Skin epidermis (tissue), 12 donors: ENCODE measurements at regions not wholly inside any gene's neighbourhood (a gene's known extent, or its start where the extent isn't known, plus 50 kb on each side); places are given as distances from the start of the nearest gene placed in this dataset.

Experiments
- H3K27ac ChIP-seq, 21 experiments: fragments of 200-600 bp; sonication (generic) in 11 of 21; one replicate each; pipeline ENCODE4 v1.5.0; 2020; ENCODE audit warnings: mild to moderate bottlenecking in 3 of 21, inconsistent platforms in 2 of 21, moderate library complexity in 2 of 21
- H3K4me3 ChIP-seq, 7 experiments: fragments of 200-600 bp; sonication (generic) in 2 of 7; one replicate each; pipeline ENCODE4 v1.5.0; 2020; ENCODE audit warnings: inconsistent platforms in 2 of 7, mild to moderate bottlenecking in 2 of 7, moderate library complexity in 1 of 7

DNA sequence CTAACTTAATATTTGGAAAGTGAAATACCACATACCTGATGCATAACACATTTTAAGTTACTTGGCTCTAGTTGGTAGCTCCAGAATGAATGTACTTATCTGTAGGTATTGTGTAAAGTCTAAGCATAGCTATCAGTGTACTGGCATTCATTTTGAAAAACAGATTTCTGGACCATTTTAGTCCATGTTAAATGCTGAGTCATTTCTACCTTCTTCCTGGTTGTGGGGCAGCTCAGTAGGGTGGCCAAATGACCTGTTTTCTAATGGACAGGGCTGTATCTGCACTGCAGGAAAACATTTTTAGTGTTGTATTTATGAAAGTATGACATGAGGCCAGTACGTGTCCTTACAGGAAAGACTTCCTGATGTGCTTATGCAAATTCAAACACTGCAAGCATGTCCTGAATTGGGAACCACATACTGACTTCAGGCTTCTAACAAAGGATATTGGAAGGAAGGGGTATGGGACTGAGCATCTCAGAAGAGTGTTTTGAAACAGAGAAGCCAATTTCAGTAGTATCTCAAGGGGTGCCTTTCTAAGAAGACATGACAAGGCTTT, 300.3 kb upstream of the B3GALT2 start:
- no peak overlapping the region for H3K4me3 ChIP-seq
- H3K27ac ChIP-seq = peak overlapping the region in 2 of 21 experiments; percentile 6 to 19

DNA sequence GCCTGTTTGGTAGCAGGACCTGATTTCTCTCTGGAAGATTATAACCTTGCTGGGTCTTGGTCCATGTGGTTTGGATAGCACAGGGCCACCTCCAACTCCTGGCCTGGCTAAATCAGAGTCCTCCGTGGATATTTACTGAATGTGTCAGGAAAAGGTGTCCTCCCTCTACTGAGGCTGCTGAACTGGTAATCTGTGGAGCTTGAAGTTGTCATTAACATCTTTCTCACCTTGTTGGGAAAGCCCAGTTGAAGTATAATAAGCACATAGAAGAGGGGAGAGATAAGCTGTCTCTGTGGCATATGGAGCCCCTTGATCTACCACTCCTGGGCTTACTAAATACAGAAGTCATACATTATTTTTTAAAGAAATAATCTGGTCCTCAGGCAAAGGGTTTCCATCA, 294.3 kb upstream of the B3GALT2 start:
- H3K4me3 ChIP-seq = no peak overlapping the region
- peak overlapping the region in 3 of 21 experiments; percentile 4 to 69 (median 54) for H3K27ac ChIP-seq

DNA sequence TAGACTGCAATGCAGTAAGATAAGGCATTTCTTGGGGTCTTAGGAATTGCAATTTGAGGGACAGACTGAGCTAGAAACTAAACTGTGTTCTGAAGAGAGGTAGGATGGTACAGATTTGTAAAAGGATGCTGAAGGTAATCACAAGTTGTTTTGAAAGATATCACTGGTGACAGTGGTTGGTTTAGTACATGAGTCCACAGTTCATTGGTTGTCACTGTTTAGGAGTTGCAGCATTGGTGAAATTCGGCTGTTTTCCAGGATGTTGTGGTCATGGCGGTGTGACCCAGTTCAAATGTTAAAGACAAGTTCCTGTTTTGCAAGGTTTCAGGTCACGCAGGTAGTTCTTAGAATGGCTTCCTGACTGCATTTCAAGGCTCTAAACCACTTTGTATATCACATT, 292.8 kb upstream of the B3GALT2 start:
- H3K27ac ChIP-seq = peak overlapping the region in 6 of 21 experiments; percentile 11 to 74 (median 52)
- no peak overlapping the region for H3K4me3 ChIP-seq

DNA sequence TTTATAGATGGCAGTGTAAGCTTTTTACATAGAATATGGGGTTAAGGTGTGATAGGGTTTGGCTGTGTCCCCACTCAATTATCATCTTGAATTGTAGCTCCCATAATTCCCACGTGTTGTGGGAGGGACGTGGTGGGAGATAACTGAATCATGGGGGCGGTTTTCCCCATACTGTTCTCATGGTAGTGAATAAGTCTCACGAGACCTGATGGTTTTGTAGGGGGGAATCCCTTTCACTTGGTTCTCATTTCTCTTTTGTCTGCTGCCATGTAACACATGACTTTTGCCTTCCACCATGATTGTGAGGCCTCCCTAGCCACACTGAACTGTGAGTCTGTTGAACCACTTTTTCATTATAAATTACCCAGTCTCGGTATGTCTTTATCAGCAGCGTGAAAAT, 290.3 kb upstream of the B3GALT2 start:
- Histone ChIP-seq H3K4me3 (no peak overlapping the region), H3K27ac (peak overlapping the region in 1 of 21 experiments; percentile 69)

DNA sequence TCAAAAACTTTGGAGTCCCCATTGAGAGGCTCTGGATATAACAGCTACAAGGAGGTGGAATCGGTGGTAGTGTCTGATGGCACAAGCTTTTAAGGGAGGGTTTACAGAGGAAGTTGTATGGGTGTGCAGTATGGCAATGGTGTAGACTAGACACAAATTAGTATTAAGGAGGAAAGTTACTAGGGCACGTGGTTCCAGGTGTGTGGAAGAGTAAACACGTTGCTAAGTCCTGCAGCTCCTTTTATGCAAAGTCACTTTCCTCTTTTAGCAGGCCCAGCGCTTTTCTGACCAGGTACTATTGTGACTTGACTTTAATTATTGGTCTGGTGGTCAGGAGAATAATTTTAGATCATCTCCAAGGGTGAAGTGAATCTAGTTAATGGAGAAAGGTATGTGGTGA, 287.5 kb upstream of the B3GALT2 start:
- H3K27ac ChIP-seq = no peak overlapping the region
- no peak overlapping the region for H3K4me3 ChIP-seq

DNA sequence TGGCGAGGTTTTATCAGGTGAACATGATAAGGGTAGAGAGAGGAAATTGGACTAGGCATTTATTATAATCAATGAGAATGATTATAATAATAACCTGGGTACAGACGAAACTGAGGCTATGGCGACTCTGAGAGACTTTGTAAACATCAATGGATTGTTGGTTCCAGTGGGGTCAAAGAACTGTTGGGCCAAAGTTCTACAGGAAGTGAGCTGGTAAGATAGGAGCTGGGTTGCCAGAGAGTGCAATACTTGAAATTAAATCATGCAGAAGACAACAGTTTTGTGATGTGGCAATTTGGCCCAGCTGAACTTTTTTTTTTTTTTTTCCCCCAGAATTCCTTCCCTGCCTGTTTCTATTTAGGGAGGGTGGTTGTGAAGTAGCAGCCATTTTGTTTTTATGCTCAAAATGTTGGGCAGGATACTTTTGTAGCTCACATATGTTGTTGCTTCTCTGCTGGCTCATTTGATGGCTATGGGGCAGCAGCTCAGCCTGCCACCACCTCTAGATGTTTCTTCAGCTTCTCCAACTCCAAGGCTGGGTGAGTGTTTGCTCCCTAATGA, 286.5 kb upstream of the B3GALT2 start:
- Histone ChIP-seq H3K27ac (no peak overlapping the region), H3K4me3 (no peak overlapping the region)

DNA sequence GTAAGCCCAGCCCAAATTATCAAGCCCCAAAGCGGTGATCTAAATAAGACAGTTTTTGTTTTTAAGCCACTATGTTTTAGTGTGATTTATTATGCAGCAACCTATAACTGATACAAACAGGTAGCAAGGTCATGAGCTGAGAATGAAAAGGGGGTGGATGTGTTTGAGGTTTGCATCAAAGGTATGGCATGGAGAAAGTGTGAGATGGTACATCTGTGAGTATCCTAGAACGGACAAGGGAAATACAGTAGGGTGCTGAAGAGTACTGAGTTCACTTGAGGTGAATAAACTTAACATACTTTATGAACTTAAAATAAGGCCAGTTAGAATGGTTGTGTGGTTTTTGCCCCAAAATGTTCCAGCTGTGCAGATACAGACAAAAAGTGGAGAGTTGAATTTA, 286.0 kb upstream of the B3GALT2 start:
- H3K27ac ChIP-seq = no peak overlapping the region

DNA sequence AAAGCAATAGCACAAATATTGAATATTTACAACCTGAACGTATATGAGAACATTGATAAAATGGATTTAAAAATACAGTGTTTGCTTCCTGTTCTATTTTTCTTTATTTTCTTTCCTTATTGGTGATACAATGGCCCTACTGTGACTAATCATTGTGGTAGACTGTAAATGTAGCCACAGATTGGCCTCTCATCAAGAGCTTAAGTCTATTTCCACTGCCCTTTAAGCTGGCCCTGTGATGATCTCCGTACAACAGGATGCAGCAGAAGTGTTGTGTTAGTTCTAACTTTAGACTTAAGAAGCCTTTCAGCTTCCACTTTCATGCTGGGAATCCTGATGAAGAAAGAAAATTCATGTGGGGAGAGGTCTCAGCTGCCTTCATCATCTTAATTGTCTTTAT, 285.6 kb upstream of the B3GALT2 start:
- Histone ChIP-seq H3K4me3 (no peak overlapping the region), H3K27ac (no peak overlapping the region)

More for the DNA sequence above, 286.0 kb upstream of the B3GALT2 start:
- no peak overlapping the region for H3K4me3 ChIP-seq

DNA sequence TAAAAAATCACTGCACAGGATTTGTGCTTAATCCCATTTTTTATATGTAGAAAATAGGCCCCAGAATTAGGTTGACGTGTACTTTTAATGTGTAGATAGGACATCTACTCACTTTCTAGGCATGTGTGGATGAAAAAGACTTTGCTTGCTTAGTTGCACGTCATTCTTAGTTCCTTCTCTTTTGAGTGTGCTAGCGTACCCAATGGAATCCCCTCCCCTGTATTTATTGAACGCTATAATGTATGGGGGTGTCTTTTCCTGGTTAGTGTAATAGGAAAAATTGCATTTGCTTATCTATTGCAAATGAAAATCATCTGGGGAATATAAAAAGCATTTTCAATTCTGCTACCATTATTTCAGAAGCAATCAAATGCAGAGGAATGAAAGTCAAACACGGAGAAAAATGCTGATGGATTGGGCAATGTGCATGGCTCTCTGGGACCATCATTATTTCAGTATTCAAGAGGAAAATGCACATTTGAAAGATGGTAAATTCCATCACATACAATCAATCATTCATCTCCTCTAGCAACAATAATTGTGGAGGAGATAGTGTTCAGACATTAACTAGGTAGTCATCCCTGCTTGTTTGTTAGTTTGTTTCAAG, 277.0 kb upstream of the B3GALT2 start:
- Histone ChIP-seq H3K4me3 (no peak overlapping the region), H3K27ac (peak overlapping the region in 4 of 21 experiments; percentile 3 to 80 (median 56))

DNA sequence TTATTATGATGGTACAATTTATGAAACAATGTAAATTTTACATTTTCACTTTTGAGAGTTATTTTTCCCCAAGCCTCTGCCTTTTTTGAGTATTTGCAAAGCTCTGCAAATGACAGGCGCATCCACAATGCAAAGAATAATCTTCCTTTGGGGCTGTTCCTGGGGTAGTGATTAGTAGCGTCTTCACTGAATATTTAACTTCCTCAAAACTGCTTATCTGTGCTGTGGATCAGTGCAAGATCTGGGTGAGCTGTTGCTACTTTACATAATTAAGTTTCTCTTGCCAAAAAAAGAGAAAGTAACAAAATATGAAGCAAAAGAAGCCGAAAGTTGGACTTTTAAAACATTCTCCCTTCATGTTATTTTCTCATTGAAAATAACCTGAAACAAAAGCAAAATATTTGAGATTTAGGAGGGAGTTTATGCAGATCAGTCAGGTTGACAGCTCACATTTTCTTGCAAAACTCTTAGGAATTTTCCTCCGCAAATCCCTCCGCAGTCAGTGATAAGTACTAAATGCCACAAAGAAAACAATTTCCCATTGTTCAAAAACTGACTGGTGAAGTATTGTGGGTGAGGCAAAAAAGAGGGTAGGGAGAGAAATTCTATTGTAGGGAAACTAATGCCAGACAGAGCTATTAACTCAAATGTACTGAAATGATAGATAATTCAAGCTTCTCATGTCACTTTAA, 276.4 kb upstream of the B3GALT2 start:
- Histone ChIP-seq H3K27ac (peak overlapping the region in 6 of 21 experiments; percentile 3 to 80 (median 37)), H3K4me3 (no peak overlapping the region)

DNA sequence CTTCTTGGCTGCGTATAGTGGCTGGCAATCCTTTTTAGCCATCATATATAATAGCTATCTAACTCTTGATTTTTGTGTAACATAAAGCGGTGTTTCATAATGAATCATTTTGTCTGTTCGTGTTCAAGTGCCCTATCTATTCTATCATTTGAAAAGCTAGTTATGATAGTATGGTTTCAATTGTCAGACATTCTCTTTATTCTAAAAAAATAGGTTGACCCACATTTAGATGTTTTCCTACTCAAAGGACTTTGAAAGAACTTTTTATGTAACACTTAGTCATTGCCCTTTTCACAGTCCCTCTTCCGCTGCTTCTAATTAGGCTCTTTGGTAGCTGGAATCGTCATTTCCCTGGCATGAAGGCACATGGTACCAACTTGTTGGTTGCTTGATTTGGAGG, 272.2 kb upstream of the B3GALT2 start:
- H3K4me3 ChIP-seq = no peak overlapping the region

DNA sequence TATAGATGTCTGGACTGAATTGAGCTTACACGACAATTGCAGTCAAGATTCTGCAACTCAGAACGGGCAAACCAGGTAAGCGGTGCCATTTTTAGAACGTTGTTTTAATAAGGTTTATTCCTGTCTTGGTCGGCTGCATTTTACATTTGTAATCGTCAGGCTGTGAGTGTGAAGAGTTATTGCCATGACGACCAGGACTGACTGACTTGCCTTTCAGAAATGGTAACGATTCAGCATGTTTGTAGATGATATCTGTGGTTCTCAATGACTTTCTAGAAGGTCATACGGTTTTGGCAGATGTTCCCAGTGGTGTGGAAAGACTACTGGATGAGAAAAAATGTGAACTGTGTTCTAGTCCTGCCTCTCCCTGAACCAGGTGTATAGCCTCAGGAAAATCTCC, 271.3 kb upstream of the B3GALT2 start:
- Histone ChIP-seq H3K4me3 (no peak overlapping the region), H3K27ac (peak overlapping the region in 5 of 21 experiments; percentile 4 to 80 (median 29))

More for the DNA sequence above, 272.2 kb upstream of the B3GALT2 start:
- peak overlapping the region in 7 of 21 experiments; percentile 4 to 80 (median 40) for H3K27ac ChIP-seq

DNA sequence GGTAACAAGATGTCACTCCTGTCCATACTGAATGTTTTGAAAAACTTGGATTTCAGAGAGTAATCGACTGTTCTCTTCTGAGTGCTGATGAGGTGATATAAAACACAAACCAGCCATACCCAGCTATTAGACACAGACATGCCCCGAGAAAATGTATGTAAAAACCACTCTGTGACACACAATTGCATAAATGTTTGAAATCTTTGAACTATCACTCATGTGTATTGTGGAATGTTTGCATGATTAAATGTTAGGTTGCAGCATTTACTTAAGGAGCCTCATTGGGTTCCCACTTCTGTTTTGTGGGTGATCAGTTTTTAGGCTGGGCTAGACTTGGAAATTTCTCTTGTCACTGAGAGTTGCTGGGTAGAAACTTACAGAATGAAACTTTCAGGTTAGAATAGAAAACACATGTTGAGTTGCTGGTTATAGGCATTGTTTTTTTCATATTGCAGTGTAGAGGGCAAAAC, 270.4 kb upstream of the B3GALT2 start:
- Histone ChIP-seq H3K4me3 (no peak overlapping the region), H3K27ac (peak overlapping the region in 5 of 21 experiments; percentile 11 to 80 (median 29))

DNA sequence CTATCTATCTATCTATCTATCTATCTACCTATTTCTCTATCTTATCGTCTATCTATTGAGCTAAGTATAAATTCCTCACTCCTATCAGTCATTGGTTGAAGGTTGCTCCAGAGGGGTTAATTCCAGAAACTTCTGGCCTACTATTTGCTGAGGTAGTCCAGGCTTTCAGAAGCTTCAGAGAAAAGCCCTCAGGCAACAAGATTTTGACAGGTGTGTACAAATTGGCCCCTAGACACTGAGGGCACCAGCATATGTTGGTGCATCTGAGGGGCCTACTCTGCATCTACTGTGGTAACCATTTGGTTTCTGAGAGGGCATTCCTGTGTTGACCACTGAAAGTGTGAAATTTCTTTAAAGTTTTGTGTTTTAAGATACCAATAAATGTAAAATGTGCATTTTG, 265.2 kb upstream of the B3GALT2 start:
- no peak overlapping the region for H3K4me3 ChIP-seq
- no peak overlapping the region for H3K27ac ChIP-seq

DNA sequence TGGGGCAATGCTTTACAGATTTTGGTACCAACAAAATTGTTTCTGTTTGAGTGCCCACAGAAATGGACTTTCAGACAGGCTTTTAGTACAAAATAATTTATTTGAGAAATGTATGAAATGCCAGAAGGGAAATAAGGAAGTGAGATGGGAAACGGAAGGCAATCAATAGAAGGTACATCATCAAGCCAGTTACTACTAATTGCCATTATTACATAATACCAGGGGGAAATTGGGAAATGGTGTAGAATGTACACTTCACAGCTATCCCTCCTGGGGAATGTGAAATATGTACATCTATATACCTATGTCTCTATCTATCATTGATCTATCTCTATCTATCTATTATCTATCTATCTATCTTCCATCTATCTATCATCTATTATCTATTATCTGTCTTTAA, 264.6 kb upstream of the B3GALT2 start:
- Histone ChIP-seq H3K4me3 (no peak overlapping the region), H3K27ac (no peak overlapping the region)

DNA sequence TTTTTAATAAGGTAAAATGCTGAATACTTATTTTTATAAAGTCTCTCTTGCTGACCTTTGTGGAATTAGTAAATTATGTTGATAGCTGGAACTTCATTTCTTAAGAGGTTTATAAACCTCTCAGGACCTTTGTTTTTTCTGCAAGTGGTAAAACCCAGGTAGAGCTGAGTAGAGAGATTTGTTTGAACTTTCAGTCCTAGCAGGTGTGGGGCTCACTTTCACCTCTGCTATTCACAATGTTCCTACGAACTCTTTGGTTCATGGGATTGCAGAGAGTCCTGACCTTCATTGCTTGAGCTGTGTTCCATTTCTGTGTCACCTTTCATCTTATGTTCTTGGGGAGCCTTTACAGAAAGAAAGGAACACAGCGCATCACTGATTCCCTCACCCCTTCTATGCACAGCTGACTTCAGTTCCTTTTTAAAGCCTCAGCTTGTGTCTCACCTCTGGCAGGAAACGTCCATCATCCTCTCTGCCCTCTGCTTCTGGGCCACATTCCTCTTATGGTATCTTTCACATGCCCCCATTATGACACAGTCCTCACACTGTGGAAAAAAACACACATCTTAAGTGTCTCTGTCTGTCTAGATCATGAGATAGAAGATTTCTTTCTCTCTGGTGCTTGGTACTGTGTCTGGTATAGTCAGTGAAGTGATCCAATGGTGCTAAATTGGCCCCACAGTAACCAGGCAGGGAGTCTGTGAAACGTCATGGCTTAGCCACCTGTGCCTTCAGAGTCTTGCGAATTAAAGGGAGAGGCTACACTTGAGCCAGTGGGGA, 262.5 kb upstream of the B3GALT2 start:
- Histone ChIP-seq H3K27ac (peak overlapping the region in 3 of 21 experiments; percentile 25 to 54 (median 48)), H3K4me3 (no peak overlapping the region)

DNA sequence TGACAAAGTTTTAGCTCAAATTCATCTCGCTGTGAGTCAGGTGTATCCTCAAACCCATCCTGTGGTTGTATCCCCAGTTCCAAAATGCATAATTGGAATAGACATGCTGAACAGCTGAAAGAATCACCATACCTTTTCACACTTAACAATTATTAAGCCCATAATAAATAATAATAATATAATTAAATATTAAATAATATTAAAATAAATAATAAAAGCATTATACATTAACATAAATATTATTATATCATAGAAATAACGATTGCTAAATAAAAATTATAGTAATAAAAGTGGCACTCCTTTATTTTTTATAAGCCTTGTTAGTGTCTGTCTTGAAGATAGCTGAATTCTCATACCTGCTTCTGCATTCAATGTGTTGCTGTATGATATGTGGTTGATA, 257.5 kb upstream of the B3GALT2 start:
- Histone ChIP-seq H3K27ac (no peak overlapping the region), H3K4me3 (no peak overlapping the region)

DNA sequence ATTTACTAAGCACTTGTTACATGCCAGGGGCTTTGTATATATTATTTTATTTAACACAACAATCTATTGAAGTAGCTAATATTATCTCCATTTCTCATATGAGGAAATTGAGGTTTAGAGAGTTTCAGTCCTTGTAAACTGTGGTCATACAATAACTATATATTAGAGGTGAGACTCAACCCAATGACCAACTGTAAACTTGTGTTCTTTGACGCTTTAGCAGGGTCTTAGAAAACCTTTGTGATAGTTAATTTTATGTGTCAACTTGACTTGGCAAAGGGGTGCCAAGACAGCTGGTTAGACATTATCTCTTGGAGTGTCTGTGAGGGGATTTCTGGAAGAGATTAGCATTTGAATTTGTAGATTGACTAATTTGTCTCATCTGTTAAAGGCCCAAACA, 252.4 kb upstream of the B3GALT2 start:
- peak overlapping the region in 1 of 21 experiments; percentile 69 for H3K27ac ChIP-seq
- no peak overlapping the region for H3K4me3 ChIP-seq

DNA sequence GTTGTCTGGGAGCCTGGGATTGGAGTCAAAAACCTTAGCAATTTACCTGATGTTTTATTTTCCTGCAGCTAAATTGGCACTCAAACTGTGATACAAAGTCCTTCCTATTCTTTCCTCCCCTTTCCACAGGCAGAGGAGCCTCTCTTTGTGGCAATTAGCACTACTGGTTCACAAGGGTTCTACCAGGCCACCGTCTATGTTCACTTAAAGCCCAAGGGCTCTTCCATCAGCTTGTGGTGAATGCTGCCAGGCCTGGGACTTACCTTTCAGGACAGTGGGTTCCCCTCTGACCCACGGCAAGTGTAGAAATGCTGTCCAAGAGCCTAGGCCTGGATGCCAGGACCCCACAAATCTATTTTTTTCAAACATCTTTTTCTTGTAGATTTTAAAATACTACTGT, 251.9 kb upstream of the B3GALT2 start:
- Histone ChIP-seq H3K27ac (peak overlapping the region in 2 of 21 experiments; percentile 29 to 69), H3K4me3 (no peak overlapping the region)

DNA sequence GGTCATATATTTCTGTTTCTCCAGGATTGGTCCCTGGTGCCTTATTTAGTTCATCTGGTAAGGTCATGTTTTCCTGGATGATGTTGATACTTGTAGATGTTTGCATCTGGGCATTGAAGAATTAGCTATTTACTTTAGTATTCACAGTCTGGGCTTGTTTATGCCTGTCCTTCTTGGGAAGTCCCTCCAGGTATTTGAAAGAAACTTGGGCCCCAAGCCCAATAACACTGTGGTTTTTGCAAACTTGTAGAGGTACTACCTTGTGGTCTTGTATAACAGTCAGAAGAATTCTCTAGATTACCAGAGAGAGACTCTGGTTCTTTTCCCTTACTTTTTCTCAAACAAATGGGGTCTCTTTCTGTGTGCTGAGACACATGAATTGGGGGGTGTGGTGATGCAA, 251.4 kb upstream of the B3GALT2 start:
- Histone ChIP-seq H3K27ac (peak overlapping the region in 2 of 21 experiments; percentile 29 to 69), H3K4me3 (no peak overlapping the region)
